GM18868 (cell line): ENCODE measurements at regions not wholly inside any gene's neighbourhood (a gene's known extent, or its start where the extent isn't known, plus 50 kb on each side); places are given as distances from the start of the nearest gene placed in this dataset.
"Not testable (repeated sequence)": the region's sequence is repeated elsewhere in the genome, so short reads cannot be mapped to it uniquely, and the experiment has no call there.

Experiments used
- ATAC-seq: cut with Tn5 transposase; IDR thresholded peaks from one replicate; pipeline ENCODE4 v1.9.1; 2021; ENCODE audit warnings: mild to moderate bottlenecking, moderate library complexity; ENCODE audit not compliant: unreplicated experiment

- no peak for ATAC-seq
These were observed 119.6 kb upstream of the BRWD3 start for GRCh38 chrX:80929251-80929650.

GRCh38 chrX:80917919-80918318 is 108.2 kb upstream of the BRWD3 start:
- ATAC-seq: no peak

GRCh38 chrX:80912351-80912750 is 102.7 kb upstream of the BRWD3 start:
- ATAC-seq: not testable (repeated sequence)

- no peak for ATAC-seq
These were observed 70.2 kb upstream of the BRWD3 start for GRCh38 chrX:80879916-80880315.

GRCh38 chrX:80879143-80879542 is 69.5 kb upstream of the BRWD3 start:
- no peak for ATAC-seq

GRCh38 chrX:80876877-80877276 is 67.2 kb upstream of the BRWD3 start:
- peak; percentile 50 for ATAC-seq
